Endothelial cell of umbilical vein (primary cell): ENCODE measurements at regions not wholly inside any gene's neighbourhood (a gene's known extent, or its start where the extent isn't known, plus 50 kb on each side); places are given as distances from the start of the nearest gene placed in this dataset.

ENCODE experiments used
- EZH2 ChIP-seq: IDR thresholded peaks from 2 replicates; pipeline ENCODE4 v1.6.1; 2012; ENCODE audit warnings: borderline replicate concordance, low read depth, mild to moderate bottlenecking, moderate library complexity, low read length, inconsistent platforms; ENCODE audit not compliant: severe bottlenecking
- POLR2A ChIP-seq: IDR thresholded peaks from 2 replicates; pipeline ENCODE4 v1.6.1; 2012; ENCODE audit warnings: low read depth, mild to moderate bottlenecking, control low read depth, low read length

- TF ChIP-seq POLR2A (no peak), EZH2 (no peak)
Measured at GRCh38 chr4:15303052-15303641, 124.7 kb upstream of the C1QTNF7 start.
